Activated T-helper 9 cell treated with anti-CD3 and anti-CD28 coated beads, Interleukin-2, amount 50 U/mL, for 16 hours (primary cell): ENCODE measurements at regions not wholly inside any gene's neighbourhood (a gene's known extent, or its start where the extent isn't known, plus 50 kb on each side); places are given as distances from the start of the nearest gene placed in this dataset.

Source experiments
- DNase-seq: peaks from one replicate; pipeline ENCODE4 v3.0.0-alpha.2; 2020; ENCODE audit warnings: low read depth

- no peak for DNase-seq
Observed at GRCh38 chr6:170232186-170233002, 58.5 kb downstream of the DLL1 start.

- DNase-seq = no peak
Observed at GRCh38 chr6:170231293-170232185, 59.3 kb downstream of the DLL1 start.

GRCh38 chr6:170230520-170231292, 60.2 kb downstream of the DLL1 start:
- no peak for DNase-seq

GRCh38 chr6:170229851-170230519, 60.9 kb downstream of the DLL1 start:
- DNase-seq = no peak

GRCh38 chr6:170229396-170229795, 61.5 kb downstream of the DLL1 start:
- no peak for DNase-seq

GRCh38 chr6:170228946-170229310, 62.0 kb downstream of the DLL1 start:
- DNase-seq = no peak

- DNase-seq = no peak
Observed at GRCh38 chr6:170227996-170228945, 62.6 kb downstream of the DLL1 start.

- DNase-seq = no peak
Observed at GRCh38 chr6:170227521-170227983, 63.3 kb downstream of the DLL1 start.

- no peak for DNase-seq
Observed at GRCh38 chr6:170226647-170227046, 64.2 kb downstream of the DLL1 start.

- DNase-seq = no peak
Observed at GRCh38 chr6:170225852-170226417, 64.9 kb downstream of the DLL1 start.

- DNase-seq = no peak
Observed at GRCh38 chr6:170224694-170225660, 65.9 kb downstream of the DLL1 start.

GRCh38 chr6:170223718-170224693, 66.9 kb downstream of the DLL1 start:
- no peak for DNase-seq

- no peak for DNase-seq
Observed at GRCh38 chr6:170222498-170223471, 68.1 kb downstream of the DLL1 start.

- no peak for DNase-seq
Observed at GRCh38 chr6:170221753-170222400, 69.0 kb downstream of the DLL1 start.

GRCh38 chr6:170221052-170221752, 69.7 kb downstream of the DLL1 start:
- DNase-seq = no peak
